ENCODE measurements at regions not wholly inside any gene's neighbourhood (a gene's known extent, or its start where the extent isn't known, plus 50 kb on each side); places are given as distances from the start of the nearest gene placed in this dataset.

- H3K4me1 ChIP-seq: no peaks in the 10 kb centered on the region
- H3K4me3 ChIP-seq: no peak overlapping the region
- H3K36me3 ChIP-seq: no peaks in the 10 kb centered on the region
- DNase-seq (no peak), ATAC-seq (ENCODE audit: low FRiP score in 2 of 2) (no peak)
- H3K27ac ChIP-seq: no peak overlapping the region
- 58 to 63% methylated on average over 1 of the region's 1 CpG for WGBS, 2 donors
- H3K27me3 ChIP-seq: no peaks in the 10 kb centered on the region
- no peaks in the 10 kb centered on the region for H3K9me3 ChIP-seq
- TF ChIP-seq POLR2A (IDR thresholded peaks at IDR 0.05) (no peak), POLR2AphosphoS5 (IDR thresholded peaks at IDR 0.05) (no peak), EP300 (IDR thresholded peaks at IDR 0.05) (no peak)
- TF ChIP-seq, protein P1, sequence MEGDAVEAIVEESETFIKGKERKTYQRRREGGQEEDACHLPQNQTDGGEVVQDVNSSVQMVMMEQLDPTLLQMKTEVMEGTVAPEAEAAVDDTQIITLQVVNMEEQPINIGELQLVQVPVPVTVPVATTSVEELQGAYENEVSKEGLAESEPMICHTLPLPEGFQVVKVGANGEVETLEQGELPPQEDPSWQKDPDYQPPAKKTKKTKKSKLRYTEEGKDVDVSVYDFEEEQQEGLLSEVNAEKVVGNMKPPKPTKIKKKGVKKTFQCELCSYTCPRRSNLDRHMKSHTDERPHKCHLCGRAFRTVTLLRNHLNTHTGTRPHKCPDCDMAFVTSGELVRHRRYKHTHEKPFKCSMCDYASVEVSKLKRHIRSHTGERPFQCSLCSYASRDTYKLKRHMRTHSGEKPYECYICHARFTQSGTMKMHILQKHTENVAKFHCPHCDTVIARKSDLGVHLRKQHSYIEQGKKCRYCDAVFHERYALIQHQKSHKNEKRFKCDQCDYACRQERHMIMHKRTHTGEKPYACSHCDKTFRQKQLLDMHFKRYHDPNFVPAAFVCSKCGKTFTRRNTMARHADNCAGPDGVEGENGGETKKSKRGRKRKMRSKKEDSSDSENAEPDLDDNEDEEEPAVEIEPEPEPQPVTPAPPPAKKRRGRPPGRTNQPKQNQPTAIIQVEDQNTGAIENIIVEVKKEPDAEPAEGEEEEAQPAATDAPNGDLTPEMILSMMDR (IDR thresholded peaks at IDR 0.05): no peak
Observed at GRCh38 chr10:80860719-80861118, 323.0 kb downstream of the SH2D4B start.

DNA sequence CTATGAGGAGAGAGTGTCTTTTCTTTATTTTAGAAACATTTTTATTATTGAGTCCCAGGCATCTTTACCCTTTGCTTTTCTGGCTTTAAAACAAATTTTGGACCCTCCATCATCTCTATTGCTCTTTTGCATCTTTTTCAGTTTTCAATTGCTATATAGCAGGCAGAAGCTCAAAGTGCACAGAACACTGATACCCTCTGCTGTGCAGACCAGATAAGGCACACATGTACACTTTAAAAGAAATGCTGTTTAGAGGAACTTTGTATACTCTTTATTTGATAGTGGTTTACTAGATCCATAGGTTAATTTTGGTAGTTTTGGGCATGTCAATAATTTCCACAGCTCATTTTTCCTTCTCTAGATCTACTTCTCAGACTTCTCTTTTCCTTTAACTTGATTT, 324.2 kb downstream of the SH2D4B start:
- H3K36me3 ChIP-seq: no peaks in the 10 kb centered on the region
- H3K9me3 ChIP-seq: no peaks in the 10 kb centered on the region
- no peaks in the 10 kb centered on the region for H3K27me3 ChIP-seq
- no peak overlapping the region for H3K27ac ChIP-seq
- H3K4me3 ChIP-seq: no peak overlapping the region
- DNase-seq (no peak), ATAC-seq (ENCODE audit: low FRiP score in 2 of 2) (no peak)
- TF ChIP-seq EP300 (IDR thresholded peaks at IDR 0.05) (no peak), POLR2AphosphoS5 (IDR thresholded peaks at IDR 0.05) (no peak), POLR2A (IDR thresholded peaks at IDR 0.05) (no peak)
- TF ChIP-seq, protein P1 (IDR thresholded peaks at IDR 0.05): no peak
- no peaks in the 10 kb centered on the region for H3K4me1 ChIP-seq

- 76 to 84% methylated on average over 1 of the region's 1 CpG for WGBS, 2 donors
- no peak overlapping the region for H3K27ac ChIP-seq
- ATAC-seq (ENCODE audit: low FRiP score in 2 of 2): no peak
- no peaks in the 10 kb centered on the region for H3K27me3 ChIP-seq
- DNase-seq: no peak
- no peaks in the 10 kb centered on the region for H3K4me1 ChIP-seq
- H3K4me3 ChIP-seq: no peak overlapping the region
- no peaks in the 10 kb centered on the region for H3K9me3 ChIP-seq
- H3K36me3 ChIP-seq: no peaks in the 10 kb centered on the region
- TF ChIP-seq, protein P1 (IDR thresholded peaks at IDR 0.05): no peak
- no peak for TF ChIP-seq POLR2AphosphoS5 (IDR thresholded peaks at IDR 0.05)
- TF ChIP-seq EP300 (IDR thresholded peaks at IDR 0.05): no peak
- TF ChIP-seq POLR2A (IDR thresholded peaks at IDR 0.05): no peak
Observed at GRCh38 chr10:80870282-80870681, 332.6 kb downstream of the SH2D4B start.

DNA sequence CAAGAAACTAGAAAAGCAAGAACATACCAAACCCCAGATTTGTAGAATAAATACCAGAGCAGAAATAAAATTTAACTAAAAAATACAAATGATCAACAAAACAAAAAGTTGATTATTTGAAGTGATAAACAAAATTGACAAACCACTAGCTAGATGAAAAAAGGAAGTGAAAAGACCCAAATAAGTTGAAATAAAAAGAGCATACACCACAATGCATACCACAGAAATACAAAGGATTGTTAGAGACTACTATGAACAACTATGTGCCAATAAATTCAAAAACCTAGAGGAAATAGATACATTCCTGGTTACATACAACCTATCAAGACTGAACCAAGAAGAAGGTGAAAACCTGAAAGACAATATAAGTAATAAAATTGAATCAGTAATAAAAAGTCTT, 333.4 kb downstream of the SH2D4B start:
- Histone ChIP-seq H3K4me3 (no peak overlapping the region), H3K27me3 (no peaks in the 10 kb centered on the region), H3K36me3 (no peaks in the 10 kb centered on the region), H3K9me3 (no peaks in the 10 kb centered on the region), H3K27ac (no peak overlapping the region), H3K4me1 (no peaks in the 10 kb centered on the region)
- ATAC-seq (ENCODE audit: low FRiP score in 2 of 2): no peak
- TF ChIP-seq POLR2A (IDR thresholded peaks at IDR 0.05): no peak
- no peak for TF ChIP-seq EP300 (IDR thresholded peaks at IDR 0.05)
- no peak for TF ChIP-seq POLR2AphosphoS5 (IDR thresholded peaks at IDR 0.05)
- TF ChIP-seq, protein P1 (IDR thresholded peaks at IDR 0.05): no peak
- DNase-seq: no peak

GRCh38 chr10:80878330-80878729, 340.6 kb downstream of the SH2D4B start:
- TF ChIP-seq POLR2A (IDR thresholded peaks at IDR 0.05) (no peak), POLR2AphosphoS5 (IDR thresholded peaks at IDR 0.05) (no peak)
- TF ChIP-seq, protein P1 (IDR thresholded peaks at IDR 0.05): no peak
- 88 to 96% methylated on average over 1 of the region's 1 CpG for WGBS, 2 donors
- Histone ChIP-seq H3K27me3 (no peaks in the 10 kb centered on the region), H3K9me3 (no peaks in the 10 kb centered on the region), H3K36me3 (no peaks in the 10 kb centered on the region), H3K27ac (no peak overlapping the region), H3K4me3 (no peak overlapping the region), H3K4me1 (no peaks in the 10 kb centered on the region)
- DNase-seq (no peak), ATAC-seq (ENCODE audit: low FRiP score in 2 of 2) (no peak)
